HCT116 (cell line): ENCODE measurements at regions not wholly inside any gene's neighbourhood (a gene's known extent, or its start where the extent isn't known, plus 50 kb on each side); places are given as distances from the start of the nearest gene placed in this dataset.
"Not testable (repeated sequence)": the region's sequence is repeated elsewhere in the genome, so short reads cannot be mapped to it uniquely, and the experiment has no call there.

Source experiments
- ATAC-seq: fragments of 200-7000 bp; cut with Tn5 transposase; 2 replicates; pipeline ENCODE4 v1.9.1; 2020; ENCODE audit warnings: mild to moderate bottlenecking, moderate library complexity
- BruUV-seq: library from RNA; stranded (reverse); fragments of 400-500 nt; replicated peaks from 2 replicates; lab custom pipeline; 2021; lab: Mats Ljungman, UMichigan
- CTCF ChIA-PET: fragments of 300-600 bp; sonication (Branson Sonifier 250); formaldehyde crosslinking; loops from one replicate; lab custom pipeline; 2021; ENCODE audit warnings: antibody characterized with exemption; lab: Charles Lee
- POLR2A ChIA-PET: fragments of 300-600, 350-600 bp; sonication (Branson Sonifier 250); formaldehyde crosslinking; loops from one replicate; lab custom pipeline; 2021; ENCODE audit warnings: antibody characterized with exemption; lab: Charles Lee
- RAD21 ChIA-PET, 2 experiments: fragments of 300-600 bp; sonication (Branson Sonifier 250); formaldehyde crosslinking; loops; one replicate each; lab custom pipeline; 2023; ENCODE audit warnings: low total read pairs in 2 of 2; ENCODE audit not compliant: uncharacterized antibody in 2 of 2, unreplicated experiment in 2 of 2, low non-redundant PET in 1 of 2; lab: Charles Lee
- DNase-seq: peaks from one replicate; pipeline ENCODE4 v3.0.0-alpha.2; 2010; ENCODE audit warnings: low read depth, low spot score
- H2AFZ ChIP-seq: fragments of 200-600 bp; shearing (Covaris generic), sonication (generic); 2 replicates; pipeline ENCODE4 v1.6.1; 2017; ENCODE audit warnings: low read depth, mixed run types, mixed read lengths, antibody characterized with exemption, low read length; ENCODE audit not compliant: poor library complexity, severe bottlenecking
- H3K27ac ChIP-seq: 2 replicates; pipeline ENCODE4 v1.5.1; 2012; ENCODE audit warnings: low read depth, low read length
- H3K27me3 ChIP-seq: fragments of 200-600 bp; sonication (generic); 2 replicates; pipeline ENCODE4 v1.6.1; 2016; ENCODE audit warnings: mixed run types, low read length, mixed read lengths; ENCODE audit not compliant: insufficient read depth
- H3K36me3 ChIP-seq, 2 experiments: fragments of 200-500 bp in 1 of 2; fragments of 200-600 bp in 1 of 2; sonication (Bioruptor generic) in 1 of 2; sonication (generic) in 1 of 2; 2 replicates each; pipeline versions ENCODE4 v1.5.1 to v1.6.1; 2014 to 2016; ENCODE audit warnings: low read length in 2 of 2, inconsistent platforms in 1 of 2, mixed read lengths in 1 of 2, mixed run types in 1 of 2; ENCODE audit not compliant: insufficient read depth in 2 of 2, control insufficient read depth in 1 of 2
- H3K4me1 ChIP-seq, 2 experiments: fragments of 200-600 bp in 1 of 2; sonication (generic) in 1 of 2; 2 replicates each; pipeline versions ENCODE4 v1.5.1 to v1.6.1; 2012 to 2017; ENCODE audit warnings: low read length in 2 of 2, inconsistent platforms in 1 of 2, mild to moderate bottlenecking in 1 of 2, mixed read lengths in 1 of 2, mixed run types in 1 of 2, moderate library complexity in 1 of 2; ENCODE audit not compliant: insufficient read depth in 2 of 2, control insufficient read depth in 1 of 2
- H3K4me2 ChIP-seq: fragments of 200-600 bp; sonication (generic); 2 replicates; pipeline ENCODE4 v1.6.1; 2017; ENCODE audit warnings: mixed run types, low read length, mixed read lengths
- H3K4me3 ChIP-seq, 2 experiments: fragments of 200-600 bp in 1 of 2; sonication (generic) in 1 of 2; replicated peaks in 1 of 2; 2 replicates each; pipeline ENCODE4 v1.5.1; 2011 to 2016; ENCODE audit warnings: low read length in 2 of 2, control low read depth in 1 of 2, low read depth in 1 of 2, mild to moderate bottlenecking in 1 of 2, mixed read lengths in 1 of 2, mixed run types in 1 of 2
- H3K79me2 ChIP-seq: fragments of 200-600 bp; sonication (generic); 2 replicates; pipeline ENCODE4 v1.6.1; 2017; ENCODE audit warnings: mild to moderate bottlenecking, mixed run types, low read length, moderate library complexity, mixed read lengths; ENCODE audit not compliant: insufficient read depth
- H3K9ac ChIP-seq: fragments of 200-600 bp; sonication (generic); 2 replicates; pipeline ENCODE4 v1.6.1; 2016; ENCODE audit warnings: low read length, mixed read lengths
- H3K9me2 ChIP-seq: fragments of 200-600 bp; sonication (generic), shearing (Covaris generic); 2 replicates; pipeline ENCODE4 v1.6.1; 2017; ENCODE audit warnings: mixed run types, mild to moderate bottlenecking, moderate library complexity; ENCODE audit not compliant: insufficient read depth
- H3K9me3 ChIP-seq, 2 experiments: fragments of 200-500 bp in 1 of 2; fragments of 200-600 bp in 1 of 2; sonication (Bioruptor generic) in 1 of 2; sonication (generic) in 1 of 2; 2 replicates each; pipeline ENCODE4 v1.6.1; 2014 to 2017; ENCODE audit warnings: low read length in 2 of 2, mixed read lengths in 2 of 2, inconsistent platforms in 1 of 2, low read depth in 1 of 2, mild to moderate bottlenecking in 1 of 2, mixed run types in 1 of 2, moderate library complexity in 1 of 2; ENCODE audit not compliant: control insufficient read depth in 1 of 2, insufficient read depth in 1 of 2
- H4K20me1 ChIP-seq: fragments of 200-600 bp; sonication (generic), shearing (Covaris generic); 2 replicates; pipeline ENCODE4 v1.6.1; 2017; ENCODE audit warnings: mixed run types, mild to moderate bottlenecking, moderate library complexity; ENCODE audit not compliant: insufficient read depth
- ELF1 ChIP-seq: IDR thresholded peaks from 2 replicates; pipeline ENCODE4 v1.6.1; 2012; ENCODE audit warnings: low read depth, borderline replicate concordance
- JUND ChIP-seq: IDR thresholded peaks from 2 replicates; pipeline ENCODE4 v1.6.1; 2012
- POLR2AphosphoS5 ChIP-seq: IDR thresholded peaks from 2 replicates; pipeline ENCODE4 v1.6.1; 2011; ENCODE audit warnings: mild to moderate bottlenecking, low read depth, low read length, moderate library complexity
- REST ChIP-seq: IDR thresholded peaks from 2 replicates; pipeline ENCODE4 v1.6.1; 2012; ENCODE audit warnings: low read depth
- SP1 ChIP-seq: IDR thresholded peaks from 2 replicates; pipeline ENCODE4 v1.6.1; 2012; ENCODE audit warnings: low read depth
- SRF ChIP-seq: IDR thresholded peaks from 2 replicates; pipeline ENCODE4 v1.6.1; 2012; ENCODE audit warnings: low read depth
- ZBTB33 ChIP-seq: IDR thresholded peaks from 2 replicates; pipeline ENCODE4 v1.6.1; 2011; ENCODE audit warnings: mild to moderate bottlenecking, low read length, moderate library complexity; ENCODE audit not compliant: insufficient replicate concordance; ENCODE audit errors: extremely low read depth
- intact Hi-C: fragments of 100-400 bp; cut with micrococcal nuclease; formaldehyde crosslinking; loops from 2 replicates; pipeline ENCODE4 v1.10.0; 2022

GRCh38 chr7:152539190-152539495 is 103.3 kb upstream of the KMT2C start:
- CTCF ChIA-PET, result not testable (repeated sequence)

GRCh38 chr7:152538346-152539189 is 102.8 kb upstream of the KMT2C start:
- H3K9me3 ChIP-seq, H3K9ac ChIP-seq, RAD21 ChIA-PET, H4K20me1 ChIP-seq, H3K27me3 ChIP-seq, H3K9me2 ChIP-seq, BruUV-seq, POLR2A ChIA-PET, intact Hi-C loops, H3K4me3 ChIP-seq, DNase-seq, H3K36me3 ChIP-seq, H2AFZ ChIP-seq, H3K4me1 ChIP-seq, ATAC-seq, H3K4me2 ChIP-seq, CTCF ChIA-PET, H3K79me2 ChIP-seq, H3K27ac ChIP-seq: not testable (repeated sequence)

More at GRCh38 chr7:152539190-152539495, 103.3 kb upstream of the KMT2C start:
- H3K4me3 ChIP-seq, H3K79me2 ChIP-seq, H4K20me1 ChIP-seq, POLR2A ChIA-PET, H3K9me2 ChIP-seq, H3K36me3 ChIP-seq, H3K9ac ChIP-seq, DNase-seq, RAD21 ChIA-PET, H3K4me1 ChIP-seq, H3K9me3 ChIP-seq, H3K27me3 ChIP-seq, H3K4me2 ChIP-seq, intact Hi-C loops, H3K27ac ChIP-seq, ATAC-seq, H2AFZ ChIP-seq, BruUV-seq: not testable (repeated sequence)

- Histone ChIP-seq H3K27ac (no peak overlapping the region), H3K4me1 (no peaks in the 10 kb centered on the region), H3K9me3 (no peaks in the 10 kb centered on the region), H3K4me3 (no peak overlapping the region), H3K9ac (no peak overlapping the region), H3K79me2 (no peaks in the 10 kb centered on the region), H3K9me2 (no peaks in the 10 kb centered on the region), H3K36me3 (no peaks in the 10 kb centered on the region), H4K20me1 (no peaks in the 10 kb centered on the region), H3K27me3 (no peaks in the 10 kb centered on the region), H3K4me2 (no peak overlapping the region), H2AFZ (no peak overlapping the region)
- ChIA-PET RAD21 (no interaction called here), CTCF (no interaction called here), POLR2A (no interaction called here)
- no peak for ATAC-seq
- no TSS peak for BruUV-seq
- no peak for TF ChIP-seq ZBTB33
- no peak for TF ChIP-seq REST
- TF ChIP-seq ELF1, result no peak
- no peak for TF ChIP-seq JUND
- no peak for TF ChIP-seq SP1
- TF ChIP-seq POLR2AphosphoS5, result no peak
- no peak for TF ChIP-seq SRF
- intact Hi-C loops, result no loop called here
- DNase-seq, result no peak
Measured at GRCh38 chr7:152537639-152538038, 101.8 kb upstream of the KMT2C start.
